GM23248 (cell line): ENCODE measurements at regions not wholly inside any gene's neighbourhood (a gene's known extent, or its start where the extent isn't known, plus 50 kb on each side); places are given as distances from the start of the nearest gene placed in this dataset.

ENCODE experiments used
- EZH2 ChIP-seq: fragments of 200-600 bp; sonication (generic); IDR thresholded peaks from 2 replicates; pipeline ENCODE4 v1.6.1; 2018; ENCODE audit warnings: antibody characterized with exemption, mild to moderate bottlenecking; ENCODE audit not compliant: insufficient read depth, poor library complexity, severe bottlenecking
- EZH2phosphoT487 ChIP-seq: fragments of 200-600 bp; sonication (generic); IDR thresholded peaks from 2 replicates; pipeline ENCODE4 v1.6.1; 2018; ENCODE audit warnings: antibody characterized with exemption, moderate library complexity, mild to moderate bottlenecking, low read depth; ENCODE audit not compliant: insufficient read depth

- TF ChIP-seq EZH2 = no peak
- TF ChIP-seq EZH2phosphoT487 = no peak
These were observed 1036.4 kb downstream of the EFNA5 start for GRCh38 chr5:106634375-106634774.
